ENCODE measurements at regions not wholly inside any gene's neighbourhood (a gene's known extent, or its start where the extent isn't known, plus 50 kb on each side); places are given as distances from the start of the nearest gene placed in this dataset.

DNA sequence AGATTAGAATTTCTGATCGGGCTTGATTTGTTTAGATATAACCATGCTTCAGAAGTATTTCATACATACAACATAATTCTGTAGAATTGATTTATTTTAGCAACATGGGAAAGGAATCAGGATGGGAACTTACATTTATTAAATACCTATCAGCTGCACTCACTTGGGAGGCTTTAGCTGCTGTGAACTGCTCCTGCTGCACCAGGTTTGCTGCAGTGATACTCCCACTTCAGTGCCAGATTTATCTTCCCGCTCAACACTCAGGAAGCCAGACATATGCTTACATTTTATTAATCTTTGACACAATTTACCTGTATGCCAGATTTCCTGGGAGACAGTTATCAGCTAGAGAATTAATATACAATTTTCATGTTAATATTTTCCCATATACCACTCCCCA, 64.0 kb upstream of the PLCXD3 start:
- no peak for TF ChIP-seq ZFX (IDR thresholded peaks at IDR 0.05)
- TF ChIP-seq, protein P1, sequence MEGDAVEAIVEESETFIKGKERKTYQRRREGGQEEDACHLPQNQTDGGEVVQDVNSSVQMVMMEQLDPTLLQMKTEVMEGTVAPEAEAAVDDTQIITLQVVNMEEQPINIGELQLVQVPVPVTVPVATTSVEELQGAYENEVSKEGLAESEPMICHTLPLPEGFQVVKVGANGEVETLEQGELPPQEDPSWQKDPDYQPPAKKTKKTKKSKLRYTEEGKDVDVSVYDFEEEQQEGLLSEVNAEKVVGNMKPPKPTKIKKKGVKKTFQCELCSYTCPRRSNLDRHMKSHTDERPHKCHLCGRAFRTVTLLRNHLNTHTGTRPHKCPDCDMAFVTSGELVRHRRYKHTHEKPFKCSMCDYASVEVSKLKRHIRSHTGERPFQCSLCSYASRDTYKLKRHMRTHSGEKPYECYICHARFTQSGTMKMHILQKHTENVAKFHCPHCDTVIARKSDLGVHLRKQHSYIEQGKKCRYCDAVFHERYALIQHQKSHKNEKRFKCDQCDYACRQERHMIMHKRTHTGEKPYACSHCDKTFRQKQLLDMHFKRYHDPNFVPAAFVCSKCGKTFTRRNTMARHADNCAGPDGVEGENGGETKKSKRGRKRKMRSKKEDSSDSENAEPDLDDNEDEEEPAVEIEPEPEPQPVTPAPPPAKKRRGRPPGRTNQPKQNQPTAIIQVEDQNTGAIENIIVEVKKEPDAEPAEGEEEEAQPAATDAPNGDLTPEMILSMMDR (conservative IDR thresholded peaks at IDR 0.05) = no peak

More for the DNA sequence above, 64.0 kb upstream of the PLCXD3 start:
- H3K27ac ChIP-seq = no peak overlapping the region
